GM23338 (cell line): ENCODE measurements at regions not wholly inside any gene's neighbourhood (a gene's known extent, or its start where the extent isn't known, plus 50 kb on each side); places are given as distances from the start of the nearest gene placed in this dataset.

Experiments
- ATAC-seq: fragments of 200-7000 bp; cut with Tn5 transposase; 3 replicates; pipeline ENCODE4 v1.9.1; 2020
- DNase-seq: peaks from one replicate; pipeline ENCODE4 v3.0.0-alpha.2; 2015; ENCODE audit warnings: low spot score
- H2AFZ ChIP-seq: fragments of 200-600 bp; sonication (generic); 2 replicates; pipeline ENCODE4 v1.8.0; 2016; ENCODE audit warnings: antibody characterized with exemption, mild to moderate bottlenecking, moderate library complexity
- H3F3A ChIP-seq: fragments of 200-600 bp; sonication (generic); replicated peaks from 2 replicates; pipeline ENCODE4 v1.8.0; 2017; ENCODE audit warnings: antibody characterized with exemption, mixed run types, low read depth
- H3K27ac ChIP-seq: fragments of 200-600 bp; sonication (generic); 2 replicates; pipeline ENCODE4 v1.6.1; 2016; ENCODE audit warnings: low read depth
- H3K27me3 ChIP-seq: fragments of 200-600 bp; sonication (generic); 2 replicates; pipeline ENCODE4 v1.8.0; 2016; ENCODE audit warnings: mild to moderate bottlenecking, mixed run types, moderate library complexity; ENCODE audit not compliant: insufficient read depth
- H3K36me3 ChIP-seq: fragments of 200-600 bp; sonication (generic); 2 replicates; pipeline ENCODE4 v1.8.0; 2016; ENCODE audit warnings: mild to moderate bottlenecking; ENCODE audit not compliant: insufficient read depth
- H3K4me1 ChIP-seq: fragments of 200-600 bp; sonication (generic); 2 replicates; pipeline ENCODE4 v1.8.0; 2016; ENCODE audit warnings: mild to moderate bottlenecking, moderate library complexity; ENCODE audit not compliant: insufficient read depth
- H3K4me2 ChIP-seq: fragments of 200-600 bp; sonication (generic); 2 replicates; pipeline ENCODE4 v1.7.1; 2017; ENCODE audit warnings: mixed run types
- H3K4me3 ChIP-seq: fragments of 200-600 bp; sonication (generic); 2 replicates; pipeline ENCODE4 v1.6.1; 2016; ENCODE audit warnings: mixed run types
- H3K79me2 ChIP-seq: fragments of 200-600 bp; sonication (generic); replicated peaks from 2 replicates; pipeline ENCODE4 v1.8.0; 2017; ENCODE audit warnings: mild to moderate bottlenecking; ENCODE audit not compliant: insufficient read depth
- H3K9me2 ChIP-seq: fragments of 200-600 bp; sonication (generic); 2 replicates; pipeline ENCODE4 v1.8.0; 2017; ENCODE audit not compliant: insufficient read depth
- H4K20me1 ChIP-seq: fragments of 200-600 bp; sonication (generic); replicated peaks from 2 replicates; pipeline ENCODE4 v1.8.0; 2017; ENCODE audit warnings: mild to moderate bottlenecking; ENCODE audit not compliant: insufficient read depth
- H3K27ac Mint-ChIP-seq: 2 replicates; pipeline ENCODE4 v1.8.0; 2020; ENCODE audit warnings: inconsistent platforms, mild to moderate bottlenecking, moderate library complexity, mixed read lengths
- H3K27me3 Mint-ChIP-seq: 3 replicates; pipeline ENCODE4 v1.8.0; 2022; ENCODE audit warnings: low read depth, mild to moderate bottlenecking, moderate library complexity, mixed read lengths, inconsistent platforms; ENCODE audit not compliant: insufficient read depth, poor library complexity
- H3K36me3 Mint-ChIP-seq: 3 replicates; pipeline ENCODE4 v1.8.0; 2021; ENCODE audit warnings: low read depth, mild to moderate bottlenecking, inconsistent platforms, moderate library complexity, mixed read lengths
- H3K4me1 Mint-ChIP-seq: 3 replicates; pipeline ENCODE4 v1.8.0; 2020; ENCODE audit warnings: mild to moderate bottlenecking, inconsistent platforms, mixed read lengths
- H3K4me3 Mint-ChIP-seq: 3 replicates; pipeline ENCODE4 v1.8.0; 2021; ENCODE audit warnings: moderate library complexity, mild to moderate bottlenecking, inconsistent platforms, mixed read lengths
- H3K9me3 Mint-ChIP-seq: 3 replicates; pipeline ENCODE4 v1.8.0; 2020; ENCODE audit warnings: moderate library complexity, mild to moderate bottlenecking, inconsistent platforms, mixed read lengths
- CREB1 ChIP-seq: fragments of 250-450 bp; sonication (Bioruptor Pico); IDR thresholded peaks from 2 replicates; pipeline ENCODE4 v1.5.0; 2020; ENCODE audit warnings: low read depth, mild to moderate bottlenecking, moderate library complexity
- EZH2phosphoT487 ChIP-seq: fragments of 200-600 bp; sonication (generic); IDR thresholded peaks from one replicate; pipeline ENCODE4 v1.8.1; 2018; ENCODE audit warnings: antibody characterized with exemption; ENCODE audit not compliant: unreplicated experiment
- NANOG ChIP-seq: IDR thresholded peaks from 2 replicates; pipeline ENCODE4 v1.6.1; 2016; ENCODE audit warnings: antibody characterized with exemption, borderline replicate concordance
- STAT1 ChIP-seq: IDR thresholded peaks from one replicate; pipeline ENCODE4 v1.6.1; 2016; ENCODE audit warnings: antibody characterized with exemption; ENCODE audit not compliant: unreplicated experiment
- TF ChIP-seq, protein P1 (sequence below): fragments of 250-450 bp; sonication (Bioruptor Pico); IDR thresholded peaks from 2 replicates; pipeline ENCODE4 v1.5.0; 2020; ENCODE audit warnings: mild to moderate bottlenecking, moderate library complexity
- TF ChIP-seq, protein P2 (sequence below): IDR thresholded peaks from 2 replicates; pipeline ENCODE4 v1.6.1; 2016; ENCODE audit warnings: antibody characterized with exemption
- TF ChIP-seq, protein P3 (sequence below), 2 experiments: fragments of 200-600 bp in 1 of 2; sonication (generic) in 1 of 2; conservative IDR thresholded peaks; 2 replicates each; pipeline versions ENCODE4 v1.5.1 to v1.6.1; 2016 to 2017; ENCODE audit warnings: antibody characterized with exemption in 2 of 2, low read depth in 2 of 2, mild to moderate bottlenecking in 2 of 2, moderate library complexity in 1 of 2

DNA sequence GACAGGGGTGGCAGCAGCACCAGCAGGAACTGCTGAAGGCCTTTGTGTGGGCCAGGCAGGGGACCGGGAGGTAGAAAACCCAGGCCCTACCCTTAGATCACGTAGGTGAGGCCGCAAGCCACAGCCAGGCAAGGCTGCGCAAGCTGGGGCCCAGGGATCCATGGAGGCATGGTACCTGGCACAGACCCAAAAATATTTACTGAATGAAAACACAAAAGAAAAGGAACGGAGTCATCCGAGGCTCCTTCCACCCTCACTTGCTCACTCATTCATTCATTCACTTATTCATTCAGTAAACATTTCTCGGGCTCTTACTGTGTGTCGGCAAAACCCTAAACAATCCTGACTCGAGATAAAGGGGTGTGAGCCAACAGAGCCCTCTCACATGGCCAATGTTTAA, 102.3 kb downstream of the BCOR start (continued):
- TF ChIP-seq, protein P1, sequence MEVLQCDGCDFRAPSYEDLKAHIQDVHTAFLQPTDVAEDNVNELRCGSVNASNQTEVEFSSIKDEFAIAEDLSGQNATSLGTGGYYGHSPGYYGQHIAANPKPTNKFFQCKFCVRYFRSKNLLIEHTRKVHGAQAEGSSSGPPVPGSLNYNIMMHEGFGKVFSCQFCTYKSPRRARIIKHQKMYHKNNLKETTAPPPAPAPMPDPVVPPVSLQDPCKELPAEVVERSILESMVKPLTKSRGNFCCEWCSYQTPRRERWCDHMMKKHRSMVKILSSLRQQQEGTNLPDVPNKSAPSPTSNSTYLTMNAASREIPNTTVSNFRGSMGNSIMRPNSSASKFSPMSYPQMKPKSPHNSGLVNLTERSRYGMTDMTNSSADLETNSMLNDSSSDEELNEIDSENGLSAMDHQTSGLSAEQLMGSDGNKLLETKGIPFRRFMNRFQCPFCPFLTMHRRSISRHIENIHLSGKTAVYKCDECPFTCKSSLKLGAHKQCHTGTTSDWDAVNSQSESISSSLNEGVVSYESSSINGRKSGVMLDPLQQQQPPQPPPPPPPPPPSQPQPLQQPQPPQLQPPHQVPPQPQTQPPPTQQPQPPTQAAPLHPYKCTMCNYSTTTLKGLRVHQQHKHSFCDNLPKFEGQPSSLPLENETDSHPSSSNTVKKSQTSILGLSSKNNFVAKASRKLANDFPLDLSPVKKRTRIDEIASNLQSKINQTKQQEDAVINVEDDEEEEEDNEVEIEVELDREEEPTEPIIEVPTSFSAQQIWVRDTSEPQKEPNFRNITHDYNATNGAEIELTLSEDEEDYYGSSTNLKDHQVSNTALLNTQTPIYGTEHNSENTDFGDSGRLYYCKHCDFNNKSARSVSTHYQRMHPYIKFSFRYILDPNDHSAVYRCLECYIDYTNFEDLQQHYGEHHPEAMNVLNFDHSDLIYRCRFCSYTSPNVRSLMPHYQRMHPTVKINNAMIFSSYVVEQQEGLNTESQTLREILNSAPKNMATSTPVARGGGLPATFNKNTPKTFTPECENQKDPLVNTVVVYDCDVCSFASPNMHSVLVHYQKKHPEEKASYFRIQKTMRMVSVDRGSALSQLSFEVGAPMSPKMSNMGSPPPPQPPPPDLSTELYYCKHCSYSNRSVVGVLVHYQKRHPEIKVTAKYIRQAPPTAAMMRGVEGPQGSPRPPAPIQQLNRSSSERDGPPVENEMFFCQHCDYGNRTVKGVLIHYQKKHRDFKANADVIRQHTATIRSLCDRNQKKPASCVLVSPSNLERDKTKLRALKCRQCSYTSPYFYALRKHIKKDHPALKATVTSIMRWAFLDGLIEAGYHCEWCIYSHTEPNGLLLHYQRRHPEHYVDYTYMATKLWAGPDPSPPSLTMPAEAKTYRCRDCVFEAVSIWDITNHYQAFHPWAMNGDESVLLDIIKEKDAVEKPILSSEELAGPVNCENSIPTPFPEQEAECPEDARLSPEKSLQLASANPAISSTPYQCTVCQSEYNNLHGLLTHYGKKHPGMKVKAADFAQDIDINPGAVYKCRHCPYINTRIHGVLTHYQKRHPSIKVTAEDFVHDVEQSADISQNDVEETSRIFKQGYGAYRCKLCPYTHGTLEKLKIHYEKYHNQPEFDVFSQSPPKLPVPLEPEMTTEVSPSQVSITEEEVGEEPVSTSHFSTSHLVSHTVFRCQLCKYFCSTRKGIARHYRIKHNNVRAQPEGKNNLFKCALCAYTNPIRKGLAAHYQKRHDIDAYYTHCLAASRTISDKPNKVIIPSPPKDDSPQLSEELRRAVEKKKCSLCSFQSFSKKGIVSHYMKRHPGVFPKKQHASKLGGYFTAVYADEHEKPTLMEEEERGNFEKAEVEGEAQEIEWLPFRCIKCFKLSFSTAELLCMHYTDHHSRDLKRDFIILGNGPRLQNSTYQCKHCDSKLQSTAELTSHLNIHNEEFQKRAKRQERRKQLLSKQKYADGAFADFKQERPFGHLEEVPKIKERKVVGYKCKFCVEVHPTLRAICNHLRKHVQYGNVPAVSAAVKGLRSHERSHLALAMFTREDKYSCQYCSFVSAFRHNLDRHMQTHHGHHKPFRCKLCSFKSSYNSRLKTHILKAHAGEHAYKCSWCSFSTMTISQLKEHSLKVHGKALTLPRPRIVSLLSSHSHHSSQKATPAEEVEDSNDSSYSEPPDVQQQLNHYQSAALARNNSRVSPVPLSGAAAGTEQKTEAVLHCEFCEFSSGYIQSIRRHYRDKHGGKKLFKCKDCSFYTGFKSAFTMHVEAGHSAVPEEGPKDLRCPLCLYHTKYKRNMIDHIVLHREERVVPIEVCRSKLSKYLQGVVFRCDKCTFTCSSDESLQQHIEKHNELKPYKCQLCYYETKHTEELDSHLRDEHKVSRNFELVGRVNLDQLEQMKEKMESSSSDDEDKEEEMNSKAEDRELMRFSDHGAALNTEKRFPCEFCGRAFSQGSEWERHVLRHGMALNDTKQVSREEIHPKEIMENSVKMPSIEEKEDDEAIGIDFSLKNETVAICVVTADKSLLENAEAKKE (CRISPR knock-in tag): no peak

DNA sequence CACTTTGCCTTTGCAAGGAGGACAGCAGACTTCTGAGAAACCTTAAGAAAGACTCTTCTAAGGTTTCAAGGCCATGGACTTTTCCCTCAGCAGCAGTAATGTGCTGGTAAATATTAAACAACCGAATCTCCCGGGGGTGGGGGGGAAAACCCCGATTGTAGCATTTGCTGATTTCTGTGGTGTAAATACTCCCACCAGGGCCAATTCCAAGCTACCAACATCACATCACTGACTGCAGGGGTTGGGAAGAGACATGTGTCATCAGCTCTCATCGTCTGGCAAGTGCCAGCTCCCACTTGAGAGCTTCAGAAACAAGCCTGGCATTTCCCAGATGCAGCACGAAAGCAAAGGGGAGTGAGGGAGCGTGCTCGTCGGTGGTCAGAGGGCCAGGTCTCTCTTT, 101.2 kb downstream of the BCOR start:
- no peaks in the 10 kb centered on the region for H3K9me2 ChIP-seq
- Mint-ChIP-seq H3K4me1 (0 out of 3 replicates have a peak, but pooled peaks cover under 1% of the 10 kb centered on the region), H3K27me3 (peaks cover 4% of the 10 kb centered on the region), H3K36me3 (no peaks in the 10 kb centered on the region), H3K9me3 (no peaks in the 10 kb centered on the region; the same call in 2 of the 3 replicates), H3K27ac (no peak overlapping the region), H3K4me3 (no peak overlapping the region)
- no peak overlapping the region for H2AFZ ChIP-seq
- no peak overlapping the region for H3K27ac ChIP-seq
- H3K4me3 ChIP-seq: no peak overlapping the region
- DNase-seq: no peak
- H3K4me1 ChIP-seq: no peaks in the 10 kb centered on the region
- no peaks in the 10 kb centered on the region for H3K79me2 ChIP-seq
- no peaks in the 10 kb centered on the region for H4K20me1 ChIP-seq
- H3K4me2 ChIP-seq: no peak overlapping the region
- no peaks in the 10 kb centered on the region for H3F3A ChIP-seq
- no peaks in the 10 kb centered on the region for H3K36me3 ChIP-seq
- H3K27me3 ChIP-seq: no peaks in the 10 kb centered on the region
- no peak for ATAC-seq
- TF ChIP-seq, protein P1 (CRISPR knock-in tag): no peak
- TF ChIP-seq NANOG: no peak
- TF ChIP-seq, protein P2, sequence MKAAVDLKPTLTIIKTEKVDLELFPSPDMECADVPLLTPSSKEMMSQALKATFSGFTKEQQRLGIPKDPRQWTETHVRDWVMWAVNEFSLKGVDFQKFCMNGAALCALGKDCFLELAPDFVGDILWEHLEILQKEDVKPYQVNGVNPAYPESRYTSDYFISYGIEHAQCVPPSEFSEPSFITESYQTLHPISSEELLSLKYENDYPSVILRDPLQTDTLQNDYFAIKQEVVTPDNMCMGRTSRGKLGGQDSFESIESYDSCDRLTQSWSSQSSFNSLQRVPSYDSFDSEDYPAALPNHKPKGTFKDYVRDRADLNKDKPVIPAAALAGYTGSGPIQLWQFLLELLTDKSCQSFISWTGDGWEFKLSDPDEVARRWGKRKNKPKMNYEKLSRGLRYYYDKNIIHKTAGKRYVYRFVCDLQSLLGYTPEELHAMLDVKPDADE: no peak
- no peak for TF ChIP-seq CREB1
- no peak for TF ChIP-seq EZH2phosphoT487
- TF ChIP-seq, protein P3, sequence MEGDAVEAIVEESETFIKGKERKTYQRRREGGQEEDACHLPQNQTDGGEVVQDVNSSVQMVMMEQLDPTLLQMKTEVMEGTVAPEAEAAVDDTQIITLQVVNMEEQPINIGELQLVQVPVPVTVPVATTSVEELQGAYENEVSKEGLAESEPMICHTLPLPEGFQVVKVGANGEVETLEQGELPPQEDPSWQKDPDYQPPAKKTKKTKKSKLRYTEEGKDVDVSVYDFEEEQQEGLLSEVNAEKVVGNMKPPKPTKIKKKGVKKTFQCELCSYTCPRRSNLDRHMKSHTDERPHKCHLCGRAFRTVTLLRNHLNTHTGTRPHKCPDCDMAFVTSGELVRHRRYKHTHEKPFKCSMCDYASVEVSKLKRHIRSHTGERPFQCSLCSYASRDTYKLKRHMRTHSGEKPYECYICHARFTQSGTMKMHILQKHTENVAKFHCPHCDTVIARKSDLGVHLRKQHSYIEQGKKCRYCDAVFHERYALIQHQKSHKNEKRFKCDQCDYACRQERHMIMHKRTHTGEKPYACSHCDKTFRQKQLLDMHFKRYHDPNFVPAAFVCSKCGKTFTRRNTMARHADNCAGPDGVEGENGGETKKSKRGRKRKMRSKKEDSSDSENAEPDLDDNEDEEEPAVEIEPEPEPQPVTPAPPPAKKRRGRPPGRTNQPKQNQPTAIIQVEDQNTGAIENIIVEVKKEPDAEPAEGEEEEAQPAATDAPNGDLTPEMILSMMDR (conservative IDR thresholded peaks at IDR 0.05; ENCODE audit: low read depth in 2 of 2): no peak
- TF ChIP-seq STAT1: no peak
